SK-N-SH (cell line): ENCODE measurements at regions not wholly inside any gene's neighbourhood (a gene's known extent, or its start where the extent isn't known, plus 50 kb on each side); places are given as distances from the start of the nearest gene placed in this dataset.
"Not testable (repeated sequence)": the region's sequence is repeated elsewhere in the genome, so short reads cannot be mapped to it uniquely, and the experiment has no call there.

ENCODE experiments used
- CTCF ChIA-PET: fragments of 300-600, 350-600 bp; formaldehyde crosslinking; extraction: SDS; loops from one replicate; lab custom pipeline; 2021; lab: Yijun Ruan, JAX
- POLR2A ChIA-PET: fragments of 350-600 bp; sonication (Branson Sonifier 250); formaldehyde crosslinking; extraction: SDS; loops from one replicate; lab custom pipeline; 2020; ENCODE audit warnings: antibody characterized with exemption, inconsistent platforms; lab: Yijun Ruan, JAX
- DNase-seq: peaks from one replicate; pipeline ENCODE4 v3.0.0; 2012
- H2AFZ ChIP-seq: fragments of 200-600 bp; sonication (generic); 2 replicates; pipeline ENCODE4 v1.8.1; 2016; ENCODE audit warnings: antibody characterized with exemption, mild to moderate bottlenecking, low read depth
- H3F3A ChIP-seq: fragments of 200-600 bp; sonication (generic); replicated peaks from 2 replicates; pipeline ENCODE3; 2016; ENCODE audit warnings: antibody characterized with exemption, mild to moderate bottlenecking; ENCODE audit not compliant: insufficient read depth
- H3K27ac ChIP-seq, 2 experiments: fragments of 200-500 bp in 1 of 2; fragments of 200-600 bp in 1 of 2; sonication (Bioruptor generic) in 1 of 2; sonication (generic), shearing (Covaris generic) in 1 of 2; 2 replicates each; pipeline versions ENCODE4 v1.5.1 to v1.6.1; 2014 to 2016; ENCODE audit warnings: low read depth in 2 of 2, inconsistent platforms in 1 of 2, low read length in 1 of 2, mild to moderate bottlenecking in 1 of 2, mixed read lengths in 1 of 2
- H3K27me3 ChIP-seq: fragments of 200-600 bp; sonication (generic), shearing (Covaris generic); 2 replicates; pipeline ENCODE4 v1.6.1; 2016; ENCODE audit warnings: mixed run types; ENCODE audit not compliant: insufficient read depth
- H3K36me3 ChIP-seq, 2 experiments: fragments of 200-500 bp in 1 of 2; fragments of 200-600 bp in 1 of 2; sonication (Bioruptor generic) in 1 of 2; sonication (generic) in 1 of 2; replicated peaks in 1 of 2; 2 replicates each; pipeline versions ENCODE3 to v1.5.1; 2014 to 2016; ENCODE audit warnings: low read length in 1 of 2, mild to moderate bottlenecking in 1 of 2; ENCODE audit not compliant: insufficient read depth in 2 of 2, control insufficient read depth in 1 of 2
- H3K4me1 ChIP-seq, 2 experiments: fragments of 200-500 bp in 1 of 2; fragments of 200-600 bp in 1 of 2; sonication (Bioruptor generic) in 1 of 2; sonication (generic), shearing (Covaris generic) in 1 of 2; 2 replicates each; pipeline versions ENCODE4 v1.5.1 to v1.6.1; 2014 to 2016; ENCODE audit warnings: low read depth in 1 of 2, low read length in 1 of 2, mixed run types in 1 of 2; ENCODE audit not compliant: insufficient read depth in 2 of 2, control insufficient read depth in 1 of 2
- H3K4me2 ChIP-seq: fragments of 200-600 bp; sonication (generic), shearing (Covaris generic); 2 replicates; pipeline ENCODE4 v1.6.1; 2017; ENCODE audit warnings: mixed run types
- H3K4me3 ChIP-seq, 2 experiments: fragments of 200-500 bp in 1 of 2; fragments of 200-600 bp in 1 of 2; sonication (Bioruptor generic) in 1 of 2; sonication (generic), shearing (Covaris generic) in 1 of 2; 2 replicates each; pipeline versions ENCODE4 v1.5.1 to v1.8.1; 2014 to 2016; ENCODE audit warnings: low read depth in 2 of 2, inconsistent platforms in 1 of 2, low read length in 1 of 2, mild to moderate bottlenecking in 1 of 2, mixed read lengths in 1 of 2, moderate library complexity in 1 of 2
- H3K79me2 ChIP-seq: fragments of 200-600 bp; sonication (generic); 2 replicates; pipeline ENCODE4 v1.8.1; 2017; ENCODE audit warnings: mild to moderate bottlenecking; ENCODE audit not compliant: insufficient read depth
- H3K9ac ChIP-seq: fragments of 200-600 bp; sonication (generic); 2 replicates; pipeline ENCODE4 v1.6.1; 2017; ENCODE audit warnings: mixed run types
- H3K9me2 ChIP-seq: fragments of 200-600 bp; sonication (generic); 2 replicates; pipeline ENCODE4 v1.6.1; 2017; ENCODE audit warnings: mixed run types
- H3K9me3 ChIP-seq: fragments of 200-600 bp; sonication (generic); 2 replicates; pipeline ENCODE4 v1.6.1; 2017; ENCODE audit warnings: mixed run types, mild to moderate bottlenecking, moderate library complexity
- H4K20me1 ChIP-seq: fragments of 200-600 bp; sonication (generic); 2 replicates; pipeline ENCODE4 v1.6.1; 2017; ENCODE audit warnings: mild to moderate bottlenecking, mixed run types; ENCODE audit not compliant: insufficient read depth
- FOSL2 ChIP-seq: IDR thresholded peaks from 2 replicates; pipeline ENCODE4 v1.4.0; 2012; ENCODE audit warnings: low read depth, mild to moderate bottlenecking, moderate library complexity, borderline replicate concordance
- NRF1 ChIP-seq: IDR thresholded peaks from 2 replicates; pipeline ENCODE4 v1.6.1; 2012; ENCODE audit warnings: low read depth, mild to moderate bottlenecking, low read length
- REST ChIP-seq: IDR thresholded peaks from 2 replicates; pipeline ENCODE4 v1.6.1; 2012; ENCODE audit warnings: mild to moderate bottlenecking, low read depth, low read length, moderate library complexity
- RFX5 ChIP-seq: IDR thresholded peaks from 2 replicates; pipeline ENCODE4 v1.6.1; 2012; ENCODE audit warnings: mild to moderate bottlenecking, improper control_type of control experiment, low read length
- RXRA ChIP-seq: IDR thresholded peaks from 2 replicates; pipeline ENCODE4 v1.4.0; 2012; ENCODE audit warnings: low read depth, mild to moderate bottlenecking, borderline replicate concordance
- SIN3A ChIP-seq: IDR thresholded peaks from 2 replicates; pipeline ENCODE4 v1.6.1; 2012; ENCODE audit warnings: low read depth, mild to moderate bottlenecking, low read length, moderate library complexity, borderline replicate concordance
- USF1 ChIP-seq: IDR thresholded peaks from 2 replicates; pipeline ENCODE4 v1.4.0; 2012; ENCODE audit warnings: low read depth, borderline replicate concordance
- WGBS: methylation state at CpG from one replicate; pipeline ENCODE4 v1.1.6; 2017; ENCODE audit warnings: low lambda C conversion rate; 5-methylcytosine and 5-hydroxymethylcytosine counted together

DNA sequence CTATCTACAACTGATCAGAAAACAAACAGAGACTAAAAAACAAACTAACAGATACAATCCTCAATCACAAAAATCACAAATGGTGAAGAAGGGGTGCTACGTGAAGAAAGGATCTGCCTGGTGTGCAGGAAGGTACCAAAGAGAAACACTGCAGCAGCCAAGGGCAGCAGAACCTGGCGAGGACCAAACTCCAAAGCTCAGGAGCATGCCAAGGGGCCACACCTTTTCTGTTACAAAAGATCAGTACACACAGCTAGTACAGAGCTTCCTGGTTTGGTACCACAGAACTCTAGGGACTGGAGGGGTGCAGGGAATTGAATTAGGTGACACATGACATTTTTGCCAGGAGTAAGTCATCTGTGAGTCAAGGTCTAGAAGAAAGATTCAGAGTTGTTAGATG, 107.4 kb upstream of the GRM7 start (continued):
- TF ChIP-seq REST, result no peak
- TF ChIP-seq RFX5, result no peak
- TF ChIP-seq RXRA, result no peak
- TF ChIP-seq, all 33 proteins: peak for 0

- WGBS, result 63% methylated on average over 30 of the region's 32 CpGs
These were observed 91.2 kb upstream of the GRM7 start for GRCh38 chr3:6769532-6770396.

DNA sequence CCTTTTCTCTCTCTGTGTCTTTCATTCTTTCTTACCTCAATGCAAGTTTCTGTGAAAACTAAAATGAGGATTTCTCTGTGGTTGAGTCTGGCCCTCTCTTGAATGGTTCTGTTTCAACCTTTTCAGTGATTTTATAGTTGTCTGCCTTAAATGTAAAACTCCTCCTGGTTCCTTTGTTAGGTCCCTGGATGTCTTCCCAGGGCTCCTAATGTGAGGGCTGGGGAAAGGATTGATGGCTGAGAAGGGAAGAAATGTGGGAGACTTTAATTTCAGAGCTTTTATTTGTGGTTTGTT, 90.6 kb upstream of the GRM7 start:
- no peaks in the 10 kb centered on the region for H3K9me3 ChIP-seq
- CTCF ChIA-PET, result no interaction called here
- no peaks in the 10 kb centered on the region for H3K36me3 ChIP-seq
- no peak overlapping the region for H3K4me3 ChIP-seq
- POLR2A ChIA-PET, result no interaction called here
- no peak for DNase-seq
- no peak for TF ChIP-seq FOSL2
- no peak for TF ChIP-seq SIN3A
- TF ChIP-seq NRF1, result no peak
- TF ChIP-seq USF1, result no peak
- H3K27ac ChIP-seq, result no peak overlapping the region
- no peak overlapping the region for H2AFZ ChIP-seq
- no peak overlapping the region for H3K9ac ChIP-seq
- H3K9me2 ChIP-seq, result no peaks in the 10 kb centered on the region
- no peaks in the 10 kb centered on the region for H3F3A ChIP-seq
- H4K20me1 ChIP-seq, result no peaks in the 10 kb centered on the region
- no peaks in the 10 kb centered on the region for H3K4me1 ChIP-seq
- H3K27me3 ChIP-seq, result no peaks in the 10 kb centered on the region
- no peaks in the 10 kb centered on the region for H3K79me2 ChIP-seq
- no peak overlapping the region for H3K4me2 ChIP-seq

More at GRCh38 chr3:6769532-6770396, 91.2 kb upstream of the GRM7 start:
- H3F3A ChIP-seq, DNase-seq, H3K4me2 ChIP-seq, H3K9me3 ChIP-seq, H3K36me3 ChIP-seq, H3K79me2 ChIP-seq, H3K9ac ChIP-seq, H3K9me2 ChIP-seq, H3K4me3 ChIP-seq, H2AFZ ChIP-seq, H3K27me3 ChIP-seq, H4K20me1 ChIP-seq, POLR2A ChIA-PET, H3K4me1 ChIP-seq, H3K27ac ChIP-seq: not testable (repeated sequence)
- CTCF ChIA-PET, result interaction anchor here (0.6 kb wide), 1 partner anchor 557 kb away, joined by 3 read pairs; no protein-coding TSS in a partner anchor
